Dermis microvascular lymphatic vessel endothelial cell (primary cell): ENCODE measurements at regions not wholly inside any gene's neighbourhood (a gene's known extent, or its start where the extent isn't known, plus 50 kb on each side); places are given as distances from the start of the nearest gene placed in this dataset.

Source experiments
- DNase-seq, 2 donors: peaks; one replicate each; pipeline versions ENCODE4 v3.0.0 to v3.0.0-alpha.2; 2010; ENCODE audit warnings: low read depth in 2 of 2

- no peak for DNase-seq
Observed at GRCh38 chr11:105333153-105333552, 193.6 kb upstream of the CARD18 start.

DNA sequence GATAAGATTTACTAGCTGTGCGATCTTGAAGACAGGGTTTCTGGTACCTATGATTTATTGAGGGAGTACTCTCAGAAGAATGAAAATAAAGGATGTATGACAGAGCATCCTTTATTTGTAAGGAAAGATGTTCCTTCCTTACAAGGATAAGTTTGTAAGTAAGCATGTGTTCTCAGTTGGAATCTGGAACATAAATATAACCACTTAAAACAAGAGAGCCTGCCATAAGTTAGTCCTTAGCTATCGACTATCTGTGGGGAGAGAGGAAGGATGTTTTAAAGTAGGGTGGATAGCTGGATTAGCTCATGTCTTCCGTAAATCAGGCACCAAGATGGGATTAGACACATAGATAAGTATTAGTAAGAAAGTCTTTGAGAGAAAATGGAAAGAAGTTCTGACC is 192.6 kb upstream of the CARD18 start:
- no peak for DNase-seq

DNA sequence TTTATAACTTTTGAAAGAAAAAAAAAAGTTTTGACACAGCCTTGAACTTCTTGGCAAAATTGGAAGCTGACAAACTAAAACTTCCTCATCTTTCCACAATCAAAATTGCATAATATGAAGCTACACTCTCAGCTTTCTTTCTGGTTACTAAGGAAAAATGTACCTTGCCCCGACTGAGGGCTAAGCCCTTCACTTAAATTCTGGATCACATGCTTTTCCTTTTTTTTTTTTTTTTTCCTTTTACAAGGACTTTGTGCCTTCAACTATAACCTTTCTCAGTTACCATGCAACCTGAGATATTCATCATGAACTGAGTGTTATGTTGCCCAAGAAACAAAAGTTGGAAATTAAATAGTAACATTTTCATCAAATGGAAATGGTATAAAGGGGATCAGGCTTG is 188.5 kb upstream of the CARD18 start:
- no peak for DNase-seq

- no peak for DNase-seq
Observed at GRCh38 chr11:105324156-105324555, 184.6 kb upstream of the CARD18 start.

- DNase-seq, result no peak
Observed at GRCh38 chr11:105321696-105322095, 182.1 kb upstream of the CARD18 start.

- no peak for DNase-seq
Observed at GRCh38 chr11:105315287-105315686, 175.7 kb upstream of the CARD18 start.

DNA sequence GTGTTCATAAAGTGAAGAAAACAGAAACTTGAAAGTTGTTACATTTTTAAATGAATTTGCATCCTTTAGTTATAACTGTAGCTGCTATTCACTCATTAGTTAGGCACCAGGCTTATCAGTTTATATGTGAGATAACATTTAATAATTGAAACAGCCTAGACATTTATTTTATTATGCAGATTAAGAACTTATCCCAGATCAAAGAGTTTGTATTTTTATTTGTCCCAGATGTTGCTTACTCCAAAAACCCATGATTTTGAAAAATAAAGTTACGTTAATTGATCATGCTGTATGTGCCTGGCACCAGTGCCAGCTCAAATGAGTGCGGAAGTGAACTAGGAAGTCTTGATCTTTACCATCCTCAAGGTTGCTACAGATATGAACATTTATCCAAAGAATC is 172.7 kb upstream of the CARD18 start:
- no peak for DNase-seq

DNA sequence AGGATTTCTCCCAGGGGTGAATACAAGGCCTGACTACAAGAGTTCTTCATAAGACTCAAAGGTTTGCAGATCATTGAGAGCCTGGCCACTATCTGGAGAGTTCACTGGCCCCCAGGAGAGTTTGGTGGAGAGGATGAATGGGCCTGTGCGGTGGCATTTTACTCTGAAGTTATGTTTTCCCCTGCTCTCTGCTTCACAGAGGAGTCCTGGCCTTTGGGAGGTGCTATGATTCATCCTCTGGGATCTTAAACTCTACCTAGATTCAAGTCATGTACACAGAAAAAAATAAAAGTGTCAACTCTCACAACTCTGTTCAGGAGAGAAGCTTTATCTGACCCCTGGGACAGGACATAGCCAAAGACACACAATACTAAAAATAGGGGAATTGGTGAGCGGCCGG is 159.1 kb upstream of the CARD18 start:
- DNase-seq, result no peak

DNA sequence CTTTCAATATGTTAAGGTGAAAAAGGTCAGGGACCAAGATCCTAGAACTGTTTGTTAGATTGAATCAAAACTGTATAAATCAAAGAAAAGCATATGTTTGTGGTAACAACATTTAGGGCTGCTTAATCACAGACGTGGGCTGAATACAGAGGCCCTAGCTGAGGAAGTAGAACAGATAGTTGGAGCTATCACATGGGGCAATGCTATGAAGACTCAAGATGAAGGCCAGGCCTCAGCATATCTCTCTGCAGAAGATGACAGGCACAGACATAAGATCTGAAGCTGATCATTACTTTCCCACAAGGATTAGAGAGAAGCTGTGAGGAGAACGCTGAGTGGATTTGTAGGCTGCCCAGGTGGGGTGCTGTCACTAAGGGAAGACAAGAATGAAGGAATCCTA is 158.6 kb upstream of the CARD18 start:
- no peak for DNase-seq

DNA sequence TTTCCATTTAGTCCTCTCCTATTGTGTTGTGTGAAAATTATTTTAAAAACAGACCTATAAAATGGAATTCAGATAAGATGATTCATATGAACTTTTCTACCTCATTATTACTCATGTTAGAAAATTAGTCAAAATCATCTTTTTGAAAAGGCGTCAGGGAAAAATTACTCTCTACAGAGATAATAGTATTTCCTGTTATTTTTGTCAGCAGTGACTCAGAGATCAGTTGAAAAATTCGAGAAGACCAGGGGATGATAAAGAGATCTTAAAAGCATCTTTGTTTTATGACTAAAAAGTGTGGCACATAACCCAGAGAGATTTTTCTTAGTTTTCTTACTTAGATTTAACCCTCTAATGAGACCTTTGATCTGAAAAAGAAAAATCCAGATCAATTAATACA is 157.9 kb upstream of the CARD18 start:
- DNase-seq, result peak; percentile 61 to 72

- DNase-seq, result no peak
Observed at GRCh38 chr11:105296806-105297205, 157.2 kb upstream of the CARD18 start.

DNA sequence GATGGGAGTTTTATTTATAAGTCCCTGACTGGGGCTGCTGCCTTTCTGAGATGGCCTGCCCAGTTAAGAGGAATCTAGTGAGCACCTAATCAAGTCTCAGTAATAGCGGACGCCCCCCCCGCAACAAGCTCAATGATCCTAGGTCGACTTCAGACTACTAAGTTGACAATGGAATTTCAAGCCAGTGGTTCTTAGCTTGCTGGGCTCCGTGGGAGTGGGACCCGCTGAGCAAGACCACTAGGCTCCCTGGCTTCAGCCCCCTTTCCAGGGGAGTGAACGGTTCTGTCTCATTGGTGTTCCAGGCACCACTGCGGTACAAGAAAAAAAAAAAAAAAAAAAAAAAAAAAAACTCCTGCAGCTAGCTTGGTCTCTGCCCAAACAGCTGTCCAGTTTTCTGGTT is 156.8 kb upstream of the CARD18 start:
- no peak for DNase-seq

DNA sequence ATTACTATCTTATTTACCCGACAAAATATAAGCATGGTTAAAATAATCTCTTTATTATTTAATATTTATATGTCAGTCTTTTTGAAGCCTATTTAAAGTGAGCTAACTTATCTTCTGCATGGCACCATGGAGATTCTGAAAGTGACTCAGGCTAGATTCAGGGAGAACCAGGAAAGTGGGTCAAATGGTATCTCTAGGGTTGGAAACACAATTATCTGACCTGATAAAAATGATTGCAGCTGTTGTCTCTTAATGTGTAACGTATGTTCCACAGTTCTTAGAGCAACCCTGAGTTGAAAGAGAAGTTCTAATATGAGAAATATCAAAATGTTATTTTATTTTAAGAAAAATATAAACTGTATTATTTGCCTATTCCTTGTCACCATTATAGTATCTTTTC is 143.1 kb upstream of the CARD18 start:
- no peak for DNase-seq

DNA sequence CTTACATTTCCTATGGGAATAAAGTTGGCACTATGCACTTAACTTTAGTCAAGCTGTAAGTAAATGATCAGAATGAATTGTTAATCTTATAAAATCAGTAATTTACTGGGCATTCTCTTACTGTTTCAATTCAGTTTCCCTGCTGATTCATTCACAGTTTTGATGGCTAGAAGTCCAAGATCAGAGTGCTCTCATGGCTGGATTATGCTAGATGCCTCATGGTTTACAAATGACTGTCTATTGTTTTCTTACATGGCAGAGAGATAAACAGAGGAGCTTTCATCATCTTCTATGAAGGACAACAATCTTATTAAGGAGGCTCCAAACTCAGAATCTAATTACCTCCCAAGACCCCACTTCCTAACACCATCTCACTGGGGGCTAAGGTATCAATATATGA is 135.1 kb upstream of the CARD18 start:
- DNase-seq, result no peak

GRCh38 chr11:105273660-105274280 is 134.2 kb upstream of the CARD18 start:
- DNase-seq, result no peak

- DNase-seq, result no peak
Observed at GRCh38 chr11:105269862-105270261, 130.3 kb upstream of the CARD18 start.

DNA sequence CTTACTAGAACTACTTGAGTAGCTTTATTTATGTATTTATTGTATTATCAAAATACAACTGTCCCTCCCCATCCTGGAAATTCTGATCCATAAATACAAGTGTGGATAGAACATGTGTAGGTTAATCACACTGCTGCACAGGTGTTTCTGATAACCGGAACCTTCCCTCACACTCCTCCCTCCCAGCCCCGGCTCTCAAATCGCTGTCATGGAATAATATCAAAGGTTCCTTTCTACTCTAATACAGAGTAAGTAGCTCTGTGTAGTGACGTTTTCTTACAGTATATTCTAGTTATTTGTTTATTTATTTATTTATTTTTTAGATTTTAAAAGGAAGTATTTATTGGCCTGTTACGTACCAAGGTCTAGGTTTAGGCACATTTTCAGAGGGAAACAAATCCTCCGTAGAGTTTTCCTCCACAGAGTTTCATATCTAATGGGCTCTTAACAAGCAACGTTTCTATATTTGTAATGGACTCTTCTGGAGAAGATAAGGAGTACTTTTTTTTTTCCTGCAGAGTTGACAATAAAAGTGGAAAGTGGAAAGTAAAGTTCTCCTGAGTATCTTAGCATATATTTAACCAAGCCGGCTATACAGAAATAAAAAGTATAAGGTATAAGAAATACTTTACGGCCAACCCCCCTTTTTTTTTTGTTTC is 129.0 kb upstream of the CARD18 start:
- no peak for DNase-seq

- DNase-seq, result peak in 1 of 2 donors; percentile 42
Observed at GRCh38 chr11:105265845-105266244, 126.3 kb upstream of the CARD18 start.

DNA sequence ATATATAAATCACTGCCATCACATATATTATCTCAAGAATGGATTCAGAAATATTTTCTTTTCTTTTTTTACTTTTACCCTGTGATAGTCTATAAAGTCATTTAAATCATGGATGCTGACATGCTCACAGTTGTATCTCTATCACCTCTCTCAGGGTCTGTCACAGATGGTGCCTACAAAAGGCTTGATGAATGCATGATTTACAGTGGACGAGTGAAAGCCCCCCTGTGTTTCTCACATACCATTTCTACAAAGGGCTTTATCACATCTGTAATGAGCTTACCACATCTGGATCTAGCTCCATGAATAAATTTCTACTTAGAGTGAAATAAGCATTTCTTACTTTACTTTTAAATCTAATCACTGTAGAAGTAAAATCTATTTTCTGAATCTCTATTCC is 121.4 kb upstream of the CARD18 start:
- DNase-seq, result no peak

DNA sequence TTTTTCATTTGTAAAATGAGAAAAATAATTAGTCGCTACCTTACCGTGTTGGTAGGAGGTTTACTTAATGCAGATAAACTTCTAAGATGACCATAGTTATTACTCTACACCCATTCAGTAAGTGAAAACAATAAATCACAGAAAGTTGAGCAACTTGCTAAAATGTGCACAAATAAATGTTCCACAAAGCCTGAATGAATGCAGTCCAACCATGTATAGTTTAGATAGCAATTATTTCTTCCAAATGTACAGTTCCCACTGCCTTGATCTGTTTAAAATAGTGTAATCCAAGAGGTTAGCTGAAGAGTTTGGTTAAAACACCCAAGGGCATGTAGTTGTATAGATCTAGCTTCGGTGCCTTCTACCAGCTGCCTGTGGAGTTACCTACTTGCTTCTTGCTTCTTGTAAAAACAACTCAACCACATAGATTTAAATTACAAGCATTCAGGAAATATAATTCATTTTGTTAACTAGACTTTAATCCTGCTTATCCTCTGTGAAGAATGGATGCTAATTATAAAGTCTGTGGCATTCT is 106.3 kb upstream of the CARD18 start:
- DNase-seq, result no peak

DNA sequence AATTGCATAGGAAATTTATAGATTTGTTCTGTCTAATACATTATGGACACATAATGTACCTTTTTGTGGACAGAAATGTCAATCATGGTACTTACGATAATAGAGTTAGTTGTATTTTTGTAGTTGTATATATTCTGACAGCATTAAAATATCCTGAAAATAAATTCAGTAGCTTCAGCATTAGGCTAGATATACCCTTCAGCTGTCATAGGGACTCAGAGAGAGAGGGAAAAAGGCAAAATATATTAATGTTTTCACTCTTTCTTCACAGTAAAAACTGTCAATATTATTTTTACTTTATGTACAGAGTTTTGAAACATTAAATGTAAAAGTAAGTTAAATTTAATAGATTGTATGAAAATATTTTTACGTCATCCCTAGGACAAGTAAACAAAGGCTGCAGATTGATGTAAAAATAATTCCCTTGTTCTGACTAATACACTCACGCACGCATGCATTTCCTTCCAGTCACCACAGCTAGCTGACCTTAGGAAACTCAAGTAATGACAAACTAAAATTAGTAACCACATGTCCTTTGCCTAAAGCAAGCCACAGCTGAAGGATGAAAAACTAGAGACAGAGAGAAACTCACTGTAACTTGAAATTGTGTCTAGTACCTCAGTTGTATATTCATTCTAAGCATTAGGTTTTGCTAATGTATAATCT is 104.7 kb upstream of the CARD18 start:
- DNase-seq, result peak; percentile 85 to 96

DNA sequence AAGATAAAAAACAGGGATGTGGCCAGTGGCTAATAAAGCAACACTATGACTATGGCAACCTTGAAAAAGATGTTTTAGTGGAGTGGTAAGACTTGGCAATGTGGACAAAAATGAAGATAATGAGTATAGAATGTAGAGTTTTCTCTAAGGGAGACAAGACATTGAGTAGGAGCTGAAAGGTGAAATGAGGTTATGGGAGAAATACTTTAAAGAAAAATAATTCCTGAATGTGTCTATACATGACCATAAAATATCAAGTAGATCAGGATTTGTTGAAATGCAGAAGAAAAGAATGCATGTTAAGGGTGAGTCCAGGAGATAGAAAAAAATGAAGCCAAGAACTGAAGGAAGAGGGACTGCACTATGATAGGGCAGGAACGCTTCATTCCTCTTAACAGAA is 101.6 kb upstream of the CARD18 start:
- no peak for DNase-seq

GRCh38 chr11:105236664-105237063 is 97.1 kb upstream of the CARD18 start:
- DNase-seq, result no peak
